HCT116 (cell line): ENCODE measurements at regions not wholly inside any gene's neighbourhood (a gene's known extent, or its start where the extent isn't known, plus 50 kb on each side); places are given as distances from the start of the nearest gene placed in this dataset.

ENCODE experiments used
- ATAC-seq: fragments of 200-7000 bp; cut with Tn5 transposase; 2 replicates; pipeline ENCODE4 v1.9.1; 2020; ENCODE audit warnings: mild to moderate bottlenecking, moderate library complexity
- BruUV-seq: library from RNA; stranded (reverse); fragments of 400-500 nt; replicated peaks from 2 replicates; lab custom pipeline; 2021; lab: Mats Ljungman, UMichigan
- CTCF ChIA-PET: fragments of 300-600 bp; sonication (Branson Sonifier 250); formaldehyde crosslinking; loops from one replicate; lab custom pipeline; 2021; ENCODE audit warnings: antibody characterized with exemption; lab: Charles Lee
- POLR2A ChIA-PET: fragments of 300-600, 350-600 bp; sonication (Branson Sonifier 250); formaldehyde crosslinking; loops from one replicate; lab custom pipeline; 2021; ENCODE audit warnings: antibody characterized with exemption; lab: Charles Lee
- RAD21 ChIA-PET, 2 experiments: fragments of 300-600 bp; sonication (Branson Sonifier 250); formaldehyde crosslinking; loops; one replicate each; lab custom pipeline; 2023; ENCODE audit warnings: low total read pairs in 2 of 2; ENCODE audit not compliant: uncharacterized antibody in 2 of 2, unreplicated experiment in 2 of 2, low non-redundant PET in 1 of 2; lab: Charles Lee
- DNase-seq: peaks from one replicate; pipeline ENCODE4 v3.0.0-alpha.2; 2010; ENCODE audit warnings: low read depth, low spot score
- H2AFZ ChIP-seq: fragments of 200-600 bp; shearing (Covaris generic), sonication (generic); 2 replicates; pipeline ENCODE4 v1.6.1; 2017; ENCODE audit warnings: low read depth, mixed run types, mixed read lengths, antibody characterized with exemption, low read length; ENCODE audit not compliant: poor library complexity, severe bottlenecking
- H3K27ac ChIP-seq: 2 replicates; pipeline ENCODE4 v1.5.1; 2012; ENCODE audit warnings: low read depth, low read length
- H3K27me3 ChIP-seq: fragments of 200-600 bp; sonication (generic); 2 replicates; pipeline ENCODE4 v1.6.1; 2016; ENCODE audit warnings: mixed run types, low read length, mixed read lengths; ENCODE audit not compliant: insufficient read depth
- H3K36me3 ChIP-seq, 2 experiments: fragments of 200-500 bp in 1 of 2; fragments of 200-600 bp in 1 of 2; sonication (Bioruptor generic) in 1 of 2; sonication (generic) in 1 of 2; 2 replicates each; pipeline versions ENCODE4 v1.5.1 to v1.6.1; 2014 to 2016; ENCODE audit warnings: low read length in 2 of 2, inconsistent platforms in 1 of 2, mixed read lengths in 1 of 2, mixed run types in 1 of 2; ENCODE audit not compliant: insufficient read depth in 2 of 2, control insufficient read depth in 1 of 2
- H3K4me1 ChIP-seq, 2 experiments: fragments of 200-600 bp in 1 of 2; sonication (generic) in 1 of 2; 2 replicates each; pipeline versions ENCODE4 v1.5.1 to v1.6.1; 2012 to 2017; ENCODE audit warnings: low read length in 2 of 2, inconsistent platforms in 1 of 2, mild to moderate bottlenecking in 1 of 2, mixed read lengths in 1 of 2, mixed run types in 1 of 2, moderate library complexity in 1 of 2; ENCODE audit not compliant: insufficient read depth in 2 of 2, control insufficient read depth in 1 of 2
- H3K4me2 ChIP-seq: fragments of 200-600 bp; sonication (generic); 2 replicates; pipeline ENCODE4 v1.6.1; 2017; ENCODE audit warnings: mixed run types, low read length, mixed read lengths
- H3K4me3 ChIP-seq, 2 experiments: fragments of 200-600 bp in 1 of 2; sonication (generic) in 1 of 2; replicated peaks in 1 of 2; 2 replicates each; pipeline ENCODE4 v1.5.1; 2011 to 2016; ENCODE audit warnings: low read length in 2 of 2, control low read depth in 1 of 2, low read depth in 1 of 2, mild to moderate bottlenecking in 1 of 2, mixed read lengths in 1 of 2, mixed run types in 1 of 2
- H3K79me2 ChIP-seq: fragments of 200-600 bp; sonication (generic); 2 replicates; pipeline ENCODE4 v1.6.1; 2017; ENCODE audit warnings: mild to moderate bottlenecking, mixed run types, low read length, moderate library complexity, mixed read lengths; ENCODE audit not compliant: insufficient read depth
- H3K9ac ChIP-seq: fragments of 200-600 bp; sonication (generic); 2 replicates; pipeline ENCODE4 v1.6.1; 2016; ENCODE audit warnings: low read length, mixed read lengths
- H3K9me2 ChIP-seq: fragments of 200-600 bp; sonication (generic), shearing (Covaris generic); 2 replicates; pipeline ENCODE4 v1.6.1; 2017; ENCODE audit warnings: mixed run types, mild to moderate bottlenecking, moderate library complexity; ENCODE audit not compliant: insufficient read depth
- H3K9me3 ChIP-seq, 2 experiments: fragments of 200-500 bp in 1 of 2; fragments of 200-600 bp in 1 of 2; sonication (Bioruptor generic) in 1 of 2; sonication (generic) in 1 of 2; 2 replicates each; pipeline ENCODE4 v1.6.1; 2014 to 2017; ENCODE audit warnings: low read length in 2 of 2, mixed read lengths in 2 of 2, inconsistent platforms in 1 of 2, low read depth in 1 of 2, mild to moderate bottlenecking in 1 of 2, mixed run types in 1 of 2, moderate library complexity in 1 of 2; ENCODE audit not compliant: control insufficient read depth in 1 of 2, insufficient read depth in 1 of 2
- H4K20me1 ChIP-seq: fragments of 200-600 bp; sonication (generic), shearing (Covaris generic); 2 replicates; pipeline ENCODE4 v1.6.1; 2017; ENCODE audit warnings: mixed run types, mild to moderate bottlenecking, moderate library complexity; ENCODE audit not compliant: insufficient read depth
- CEBPB ChIP-seq: IDR thresholded peaks from 2 replicates; pipeline ENCODE4 v1.6.1; 2012; ENCODE audit warnings: low read depth
- EGR1 ChIP-seq: IDR thresholded peaks from 2 replicates; pipeline ENCODE4 v1.6.1; 2012; ENCODE audit warnings: low read depth
- ELF1 ChIP-seq: IDR thresholded peaks from 2 replicates; pipeline ENCODE4 v1.6.1; 2012; ENCODE audit warnings: low read depth, borderline replicate concordance
- EZH2 ChIP-seq: fragments of 200-600 bp; sonication (generic); IDR thresholded peaks from 2 replicates; pipeline ENCODE4 v1.6.1; 2017; ENCODE audit warnings: antibody characterized with exemption, mixed run types
- FOSL1 ChIP-seq: IDR thresholded peaks from 2 replicates; pipeline ENCODE4 v1.6.1; 2012; ENCODE audit warnings: low read depth
- JUND ChIP-seq: IDR thresholded peaks from 2 replicates; pipeline ENCODE4 v1.6.1; 2012
- POLR2A ChIP-seq: IDR thresholded peaks from 2 replicates; pipeline ENCODE4 v1.7.0; 2011; ENCODE audit warnings: borderline replicate concordance; ENCODE audit not compliant: insufficient read depth, insufficient read length; ENCODE audit errors: extremely low read depth
- POLR2AphosphoS5 ChIP-seq: IDR thresholded peaks from 2 replicates; pipeline ENCODE4 v1.6.1; 2011; ENCODE audit warnings: mild to moderate bottlenecking, low read depth, low read length, moderate library complexity
- SIN3A ChIP-seq: IDR thresholded peaks from 2 replicates; pipeline ENCODE4 v1.6.1; 2012; ENCODE audit warnings: low read depth
- SP1 ChIP-seq: IDR thresholded peaks from 2 replicates; pipeline ENCODE4 v1.6.1; 2012; ENCODE audit warnings: low read depth
- SRF ChIP-seq: IDR thresholded peaks from 2 replicates; pipeline ENCODE4 v1.6.1; 2012; ENCODE audit warnings: low read depth
- TCF7L2 ChIP-seq: IDR thresholded peaks from 2 replicates; pipeline ENCODE4 v1.7.0; 2011; ENCODE audit warnings: borderline replicate concordance, inconsistent platforms; ENCODE audit not compliant: insufficient read depth, insufficient read length; ENCODE audit errors: extremely low read depth
- ZFX ChIP-seq: fragments of 450-650 bp; IDR thresholded peaks from 2 replicates; pipeline ENCODE4 v1.6.1; 2017
- intact Hi-C: fragments of 100-400 bp; cut with micrococcal nuclease; formaldehyde crosslinking; loops from 2 replicates; pipeline ENCODE4 v1.10.0; 2022
- TF ChIP-seq, protein P1 (sequence below): IDR thresholded peaks from 2 replicates; pipeline ENCODE4 v1.6.1; 2012
- TF ChIP-seq, protein P2 (sequence below): IDR thresholded peaks from 2 replicates; pipeline ENCODE4 v1.6.1; 2012

DNA sequence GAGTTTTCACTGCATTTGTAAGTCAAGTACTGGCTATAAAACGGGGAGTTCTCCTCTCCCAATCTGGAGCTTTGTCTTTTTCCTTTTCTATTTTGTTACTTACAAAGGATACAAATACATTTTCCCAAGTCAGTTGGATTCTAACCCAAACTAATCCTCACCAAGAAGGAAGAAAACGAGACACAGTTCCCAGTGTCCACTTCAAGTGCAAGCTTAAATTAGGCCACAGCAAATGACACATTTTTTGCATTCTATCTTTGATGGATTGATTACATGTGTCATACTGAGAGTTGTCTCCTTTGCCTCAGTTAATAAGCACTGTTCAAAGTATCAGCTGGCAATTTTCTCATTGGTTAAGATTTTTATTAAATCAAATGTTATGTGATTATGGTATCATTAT, 296.7 kb upstream of the ANO5 start:
- H3K9me3 ChIP-seq, result peaks cover 0 to 18% of the 10 kb centered on the region in 2 experiments; a peak in 2 of 4 replicates
- H3K79me2 ChIP-seq, result no peaks in the 10 kb centered on the region
- ChIA-PET CTCF (no interaction called here), RAD21 (no interaction called here), POLR2A (no interaction called here)
- no peak for ATAC-seq
- no peaks in the 10 kb centered on the region for H3K4me1 ChIP-seq
- H2AFZ ChIP-seq, result no peak overlapping the region
- H3K4me2 ChIP-seq, result no peak overlapping the region
- BruUV-seq, result no TSS peak
- H3K9ac ChIP-seq, result no peak overlapping the region
- H3K36me3 ChIP-seq, result no peaks in the 10 kb centered on the region
- intact Hi-C loops, result no loop called here
- H3K4me3 ChIP-seq, result no peak overlapping the region
- H3K27ac ChIP-seq, result no peak overlapping the region
- no peak for DNase-seq
- no peaks in the 10 kb centered on the region for H3K27me3 ChIP-seq
- H3K9me2 ChIP-seq, result no peaks in the 10 kb centered on the region
- TF ChIP-seq TCF7L2 (no peak), POLR2A (no peak), POLR2AphosphoS5 (no peak)
- TF ChIP-seq, all 23 proteins: peak for 0
- H4K20me1 ChIP-seq, result no peaks in the 10 kb centered on the region

DNA sequence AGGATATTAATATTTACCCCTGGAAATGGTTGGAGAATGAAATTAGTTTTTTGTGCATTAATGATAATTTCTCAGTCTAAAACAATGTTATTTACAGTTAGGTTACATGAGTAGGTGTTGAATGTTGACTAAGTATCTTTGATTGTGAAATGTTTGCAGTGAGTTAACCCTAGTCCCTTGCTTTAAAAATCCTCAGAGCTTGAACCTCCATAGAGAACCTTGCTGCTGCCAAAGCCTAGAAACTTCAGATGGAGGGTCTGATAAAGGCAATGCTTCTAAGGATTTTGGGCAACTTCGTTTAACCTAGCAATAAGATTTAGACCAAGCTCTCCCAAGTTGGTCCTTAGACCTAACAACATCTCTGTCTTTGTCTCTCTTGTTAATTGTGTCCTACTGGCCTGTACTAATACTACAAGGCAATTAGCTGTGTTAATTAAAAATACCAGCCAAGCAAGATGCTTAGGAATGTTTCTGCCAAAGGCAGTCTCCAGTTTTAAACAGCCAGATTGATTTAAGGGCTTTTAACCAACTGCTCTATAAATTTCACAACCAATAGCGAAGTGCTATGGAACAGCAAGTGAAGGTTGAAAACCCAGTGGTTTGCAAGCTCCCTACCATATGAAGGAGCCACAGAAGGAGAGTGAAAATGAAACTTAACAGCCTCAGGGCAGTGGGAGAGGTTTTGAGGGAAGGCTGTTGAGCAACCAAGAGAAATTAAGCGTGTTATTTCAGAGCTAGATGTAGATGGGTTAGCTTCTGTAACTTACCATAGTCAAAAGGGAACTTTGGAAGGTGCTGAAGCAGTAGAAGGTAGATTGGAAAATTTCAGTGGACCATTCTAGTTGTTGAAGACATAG, 295.9 kb upstream of the ANO5 start:
- no peak for DNase-seq
- H3K79me2 ChIP-seq, result no peaks in the 10 kb centered on the region
- no peak overlapping the region for H3K27ac ChIP-seq
- H2AFZ ChIP-seq, result no peak overlapping the region
- no peak overlapping the region for H3K9ac ChIP-seq
- ChIA-PET CTCF (no interaction called here), RAD21 (no interaction called here), POLR2A (no interaction called here)
- BruUV-seq, result no TSS peak
- no peaks in the 10 kb centered on the region for H3K9me2 ChIP-seq
- TF ChIP-seq ZFX (no peak), TCF7L2 (no peak), SRF (no peak), EGR1 (no peak), ELF1 (no peak), POLR2AphosphoS5 (no peak), FOSL1 (no peak), JUND (no peak), CEBPB (no peak), SP1 (no peak), SIN3A (no peak), EZH2 (no peak)
- TF ChIP-seq, protein P1, sequence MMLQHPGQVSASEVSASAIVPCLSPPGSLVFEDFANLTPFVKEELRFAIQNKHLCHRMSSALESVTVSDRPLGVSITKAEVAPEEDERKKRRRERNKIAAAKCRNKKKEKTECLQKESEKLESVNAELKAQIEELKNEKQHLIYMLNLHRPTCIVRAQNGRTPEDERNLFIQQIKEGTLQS, result no peak
- TF ChIP-seq, protein P2, sequence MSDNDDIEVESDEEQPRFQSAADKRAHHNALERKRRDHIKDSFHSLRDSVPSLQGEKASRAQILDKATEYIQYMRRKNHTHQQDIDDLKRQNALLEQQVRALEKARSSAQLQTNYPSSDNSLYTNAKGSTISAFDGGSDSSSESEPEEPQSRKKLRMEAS, result no peak
- no peaks in the 10 kb centered on the region for H4K20me1 ChIP-seq
- H3K4me3 ChIP-seq, result no peak overlapping the region
- H3K36me3 ChIP-seq, result no peaks in the 10 kb centered on the region
- H3K4me1 ChIP-seq, result no peaks in the 10 kb centered on the region
- H3K9me3 ChIP-seq, result peaks cover 0 to 18% of the 10 kb centered on the region in 2 experiments; a peak in 2 of 4 replicates
- no peaks in the 10 kb centered on the region for H3K27me3 ChIP-seq
- H3K4me2 ChIP-seq, result no peak overlapping the region
- intact Hi-C loops, result no loop called here
- ATAC-seq, result no peak
